Stomach (tissue), 4 donors: ENCODE measurements at regions not wholly inside any gene's neighbourhood (a gene's known extent, or its start where the extent isn't known, plus 50 kb on each side); places are given as distances from the start of the nearest gene placed in this dataset.

Experiments used
- EP300 ChIP-seq: sonication (generic); formaldehyde crosslinking; IDR thresholded peaks from one replicate; pipeline ENCODE4 v1.6.1; 2017; ENCODE audit warnings: antibody characterized with exemption
- POLR2A ChIP-seq, 4 donors: fragments of 450-650 bp; IDR thresholded peaks; one replicate each; pipeline ENCODE4 v1.6.1; 2016; ENCODE audit warnings: antibody characterized with exemption in 4 of 4, control low read depth in 2 of 4, mild to moderate bottlenecking in 1 of 4, moderate library complexity in 1 of 4
- POLR2AphosphoS5 ChIP-seq, 3 donors: sonication (generic); formaldehyde crosslinking; IDR thresholded peaks; one replicate each; pipeline ENCODE4 v1.6.1; 2016; ENCODE audit warnings: antibody characterized with exemption in 3 of 3
- TF ChIP-seq, protein P1 (sequence below), 7 experiments: fragments of 450-650 bp in 4 of 7; fragments of 200-600 bp in 3 of 7; sonication (generic) in 3 of 7; IDR thresholded peaks; one replicate each; pipeline ENCODE4 v1.5.1; 2016 to 2019; ENCODE audit warnings: antibody characterized with exemption in 7 of 7, control low read depth in 2 of 7, mild to moderate bottlenecking in 1 of 7

DNA sequence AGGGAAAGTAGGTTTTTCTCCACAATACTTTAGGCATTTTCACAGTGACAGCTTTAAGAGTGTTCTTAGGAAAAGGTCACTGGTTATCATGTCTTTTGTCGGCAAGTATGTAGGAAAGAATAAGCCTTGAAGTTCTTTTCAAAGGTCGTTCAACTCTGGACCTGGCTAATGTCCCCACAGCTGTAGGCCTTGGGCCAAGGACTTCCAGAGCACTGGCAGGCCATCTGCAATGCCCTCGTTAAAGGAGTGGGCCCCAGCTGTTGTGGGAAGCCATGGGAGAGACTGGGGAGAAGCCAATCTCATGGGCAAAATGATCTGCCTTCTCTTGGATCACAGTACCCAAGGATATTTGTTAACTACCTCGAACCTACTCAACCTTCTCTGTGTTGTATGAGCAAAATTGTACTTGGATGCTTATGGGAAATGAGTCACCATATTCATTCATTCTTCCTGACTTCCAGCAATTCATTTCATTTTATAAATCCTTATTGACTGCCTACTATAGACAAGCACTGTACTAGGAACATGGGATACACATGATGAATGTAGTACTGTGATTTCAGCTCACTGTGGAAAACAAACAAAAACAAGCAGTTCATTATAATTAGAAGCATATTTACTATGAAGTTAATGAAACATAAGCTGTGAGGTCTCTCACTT, 141.1 kb upstream of the KIT start:
- TF ChIP-seq, protein P1, sequence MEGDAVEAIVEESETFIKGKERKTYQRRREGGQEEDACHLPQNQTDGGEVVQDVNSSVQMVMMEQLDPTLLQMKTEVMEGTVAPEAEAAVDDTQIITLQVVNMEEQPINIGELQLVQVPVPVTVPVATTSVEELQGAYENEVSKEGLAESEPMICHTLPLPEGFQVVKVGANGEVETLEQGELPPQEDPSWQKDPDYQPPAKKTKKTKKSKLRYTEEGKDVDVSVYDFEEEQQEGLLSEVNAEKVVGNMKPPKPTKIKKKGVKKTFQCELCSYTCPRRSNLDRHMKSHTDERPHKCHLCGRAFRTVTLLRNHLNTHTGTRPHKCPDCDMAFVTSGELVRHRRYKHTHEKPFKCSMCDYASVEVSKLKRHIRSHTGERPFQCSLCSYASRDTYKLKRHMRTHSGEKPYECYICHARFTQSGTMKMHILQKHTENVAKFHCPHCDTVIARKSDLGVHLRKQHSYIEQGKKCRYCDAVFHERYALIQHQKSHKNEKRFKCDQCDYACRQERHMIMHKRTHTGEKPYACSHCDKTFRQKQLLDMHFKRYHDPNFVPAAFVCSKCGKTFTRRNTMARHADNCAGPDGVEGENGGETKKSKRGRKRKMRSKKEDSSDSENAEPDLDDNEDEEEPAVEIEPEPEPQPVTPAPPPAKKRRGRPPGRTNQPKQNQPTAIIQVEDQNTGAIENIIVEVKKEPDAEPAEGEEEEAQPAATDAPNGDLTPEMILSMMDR (IDR thresholded peaks at IDR 0.05), result no peak
- TF ChIP-seq POLR2AphosphoS5 (IDR thresholded peaks at IDR 0.05) (no peak), EP300 (no peak), POLR2A (IDR thresholded peaks at IDR 0.05) (no peak)
